ENCODE measurements at regions not wholly inside any gene's neighbourhood (a gene's known extent, or its start where the extent isn't known, plus 50 kb on each side); places are given as distances from the start of the nearest gene placed in this dataset.
"Not testable (repeated sequence)": the region's sequence is repeated elsewhere in the genome, so short reads cannot be mapped to it uniquely, and the experiment has no call there.

DNA sequence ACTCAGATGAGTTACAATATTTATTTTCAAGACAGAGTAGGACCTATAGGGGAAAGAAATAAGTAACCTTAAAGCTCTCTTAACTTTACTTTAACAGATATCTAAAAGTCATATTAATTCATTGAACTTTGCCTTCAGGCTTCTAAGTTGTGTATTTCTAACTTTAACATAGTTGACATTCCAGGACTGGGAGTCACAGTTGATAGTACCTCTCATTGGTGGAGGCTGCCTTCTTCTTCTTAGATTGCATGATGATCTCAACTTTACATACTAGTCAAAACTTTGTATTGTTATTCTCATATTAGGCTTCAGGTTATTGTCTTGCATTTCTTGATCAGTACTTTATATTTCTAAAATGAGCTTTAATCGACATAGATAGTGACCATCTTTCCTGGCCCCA lies 350.1 kb upstream of the KIF2B start:
- WGBS, 2 donors: 62 to 70% methylated on average over 1 of the region's 1 CpG
- intact Hi-C loops (cut with DNase I): no loop called here
- DNase-seq (no peak), FAIRE-seq (no peak), ATAC-seq (no peak)
- H3K4me3 ChIP-seq: no peak overlapping the region
- no peaks in the 10 kb centered on the region for H3K4me1 ChIP-seq
- no peak overlapping the region for H3K27ac ChIP-seq
- no peaks in the 10 kb centered on the region for H3K36me3 ChIP-seq
- no peaks in the 10 kb centered on the region for H3K27me3 ChIP-seq
- H3K9me3 ChIP-seq: no peaks in the 10 kb centered on the region
- TF ChIP-seq, protein P1, sequence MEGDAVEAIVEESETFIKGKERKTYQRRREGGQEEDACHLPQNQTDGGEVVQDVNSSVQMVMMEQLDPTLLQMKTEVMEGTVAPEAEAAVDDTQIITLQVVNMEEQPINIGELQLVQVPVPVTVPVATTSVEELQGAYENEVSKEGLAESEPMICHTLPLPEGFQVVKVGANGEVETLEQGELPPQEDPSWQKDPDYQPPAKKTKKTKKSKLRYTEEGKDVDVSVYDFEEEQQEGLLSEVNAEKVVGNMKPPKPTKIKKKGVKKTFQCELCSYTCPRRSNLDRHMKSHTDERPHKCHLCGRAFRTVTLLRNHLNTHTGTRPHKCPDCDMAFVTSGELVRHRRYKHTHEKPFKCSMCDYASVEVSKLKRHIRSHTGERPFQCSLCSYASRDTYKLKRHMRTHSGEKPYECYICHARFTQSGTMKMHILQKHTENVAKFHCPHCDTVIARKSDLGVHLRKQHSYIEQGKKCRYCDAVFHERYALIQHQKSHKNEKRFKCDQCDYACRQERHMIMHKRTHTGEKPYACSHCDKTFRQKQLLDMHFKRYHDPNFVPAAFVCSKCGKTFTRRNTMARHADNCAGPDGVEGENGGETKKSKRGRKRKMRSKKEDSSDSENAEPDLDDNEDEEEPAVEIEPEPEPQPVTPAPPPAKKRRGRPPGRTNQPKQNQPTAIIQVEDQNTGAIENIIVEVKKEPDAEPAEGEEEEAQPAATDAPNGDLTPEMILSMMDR (IDR thresholded peaks at IDR 0.05): no peak

DNA sequence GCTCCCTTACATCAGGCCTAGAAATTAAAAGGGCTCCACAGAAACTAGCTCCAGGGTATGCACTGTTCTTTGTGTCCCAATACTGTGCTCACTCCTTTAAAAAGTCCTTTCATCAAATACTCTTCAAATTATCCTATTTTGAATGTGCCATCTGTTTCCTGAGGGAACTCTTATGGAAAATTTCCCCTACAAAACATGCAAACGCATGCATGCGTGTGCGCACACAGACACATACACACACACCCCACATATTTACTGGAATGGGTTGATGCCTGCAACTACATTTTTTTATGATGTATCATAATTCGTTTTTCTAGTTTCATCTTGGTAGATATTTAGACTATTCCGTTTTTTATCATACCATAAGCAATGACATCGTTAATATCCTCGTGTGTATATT lies 351.2 kb upstream of the KIF2B start:
- no peaks in the 10 kb centered on the region for H3K4me1 ChIP-seq
- no peak overlapping the region for H3K4me3 ChIP-seq
- DNase-seq: no peak
- H3K27me3 ChIP-seq: no peaks in the 10 kb centered on the region
- no peak overlapping the region for H3K27ac ChIP-seq
- 66 to 81% methylated on average over 7 of the region's 7 CpGs for WGBS, 2 donors
- no peak for FAIRE-seq
- TF ChIP-seq, protein P1 (IDR thresholded peaks at IDR 0.05): no peak
- intact Hi-C loops (cut with DNase I): no loop called here
- no peaks in the 10 kb centered on the region for H3K36me3 ChIP-seq
- H3K9me3 ChIP-seq: no peaks in the 10 kb centered on the region
- no peak for ATAC-seq

DNA sequence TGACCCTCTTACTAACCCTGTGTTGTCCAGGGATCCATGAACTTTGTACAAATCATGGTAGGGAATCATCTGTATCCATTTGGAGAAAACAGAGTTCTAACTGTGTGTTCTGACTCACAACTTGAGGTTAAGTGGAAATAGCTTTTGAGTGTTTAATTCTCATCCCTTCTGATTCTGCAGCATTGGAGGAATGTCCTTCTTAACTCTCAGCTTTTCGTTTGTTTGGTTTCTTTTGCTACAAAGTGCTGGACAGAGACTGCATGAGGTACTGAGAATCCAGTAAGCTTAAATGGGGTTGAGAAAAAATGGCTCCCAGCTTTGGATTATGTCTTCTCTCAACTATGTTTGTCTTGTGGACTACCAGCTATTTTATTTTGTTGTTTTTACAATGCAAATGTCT lies 352.1 kb upstream of the KIF2B start:
- intact Hi-C loops (cut with DNase I): no loop called here
- FAIRE-seq: no peak
- Histone ChIP-seq H3K27me3 (peaks cover 0 to under 1% (median 0%) of the 10 kb centered on the region in 4 donors), H3K4me1 (no peaks in the 10 kb centered on the region), H3K36me3 (no peaks in the 10 kb centered on the region), H3K9me3 (no peaks in the 10 kb centered on the region), H3K27ac (no peak overlapping the region), H3K4me3 (no peak overlapping the region)
- TF ChIP-seq, protein P1 (IDR thresholded peaks at IDR 0.05): no peak
- no peak for DNase-seq
- WGBS, 2 donors: 25 to 28% methylated on average over 1 of the region's 1 CpG
- no peak for ATAC-seq

DNA sequence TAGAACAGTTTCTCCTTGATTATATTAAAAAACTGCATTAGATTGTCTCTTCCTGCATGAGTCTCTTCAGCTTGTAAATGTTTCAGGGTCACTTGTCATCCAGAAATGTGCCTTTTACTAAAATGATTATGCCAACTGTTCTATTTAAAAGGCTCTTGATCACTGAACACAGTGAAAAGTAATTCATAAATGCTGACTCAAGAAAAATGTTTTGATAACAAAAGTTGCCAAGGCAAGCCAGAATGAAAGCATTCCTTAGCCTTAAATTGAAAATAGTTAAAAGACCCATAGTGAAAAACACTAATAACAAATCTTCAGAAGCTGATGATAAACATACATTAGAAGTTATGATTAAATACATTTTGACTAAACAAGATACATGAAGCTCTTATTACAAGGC lies 356.0 kb upstream of the KIF2B start:
- H3K27ac ChIP-seq: no peak overlapping the region
- H3K27me3 ChIP-seq: peaks cover 0 to 10% (median 0%) of the 10 kb centered on the region in 4 donors
- no peaks in the 10 kb centered on the region for H3K9me3 ChIP-seq
- TF ChIP-seq, protein P1 (IDR thresholded peaks at IDR 0.05): no peak
- intact Hi-C loops (cut with DNase I): no loop called here
- FAIRE-seq (no peak), ATAC-seq (no peak), DNase-seq (no peak)
- no peaks in the 10 kb centered on the region for H3K36me3 ChIP-seq
- H3K4me1 ChIP-seq: no peaks in the 10 kb centered on the region
- H3K4me3 ChIP-seq: no peak overlapping the region

DNA sequence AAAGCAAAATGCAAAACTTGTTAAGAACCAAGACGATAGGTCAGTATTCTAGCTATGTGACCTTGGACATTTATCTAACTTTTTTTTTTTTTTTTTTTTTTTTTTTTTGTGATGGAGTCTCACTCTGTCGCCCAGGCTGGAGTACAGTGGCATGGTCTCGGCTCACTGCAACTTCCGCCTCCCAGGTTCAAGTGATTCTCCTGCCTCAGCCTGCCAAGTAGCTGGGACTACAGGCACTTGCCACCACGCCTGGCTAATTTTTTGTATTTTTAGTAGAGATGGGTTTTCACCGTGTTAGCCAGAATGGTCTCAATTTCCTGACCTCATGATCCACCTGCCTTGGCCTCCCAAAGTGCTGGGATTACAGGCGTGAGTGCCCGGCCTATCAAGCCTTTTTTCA lies 358.3 kb upstream of the KIF2B start:
- intact Hi-C loops (cut with DNase I); FAIRE-seq; H3K4me3 ChIP-seq; H3K9me3 ChIP-seq; H3K36me3 ChIP-seq; DNase-seq; ATAC-seq; H3K27ac ChIP-seq; H3K4me1 ChIP-seq; H3K27me3 ChIP-seq: not testable (repeated sequence)
- WGBS, 2 donors: 59 to 72% methylated on average over 8 of the region's 8 CpGs

DNA sequence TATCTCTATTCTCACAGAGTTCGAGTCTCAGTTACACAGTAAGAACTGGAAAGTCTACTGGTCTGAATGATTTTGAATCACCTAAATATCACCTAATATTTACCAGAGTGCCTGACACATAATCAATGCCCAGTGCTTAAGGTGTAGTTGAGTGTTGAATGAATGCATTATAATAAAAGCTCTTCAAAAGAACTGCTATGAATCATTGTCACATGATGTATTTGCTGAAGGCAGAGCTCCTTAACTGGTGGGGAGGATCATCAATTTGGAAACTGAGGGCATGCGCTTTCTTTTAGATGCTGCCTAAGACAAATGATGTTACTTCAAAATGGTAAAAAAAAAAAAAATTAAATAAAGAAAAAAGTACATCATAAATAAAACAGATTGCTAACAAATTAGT lies 359.4 kb upstream of the KIF2B start:
- H3K27ac ChIP-seq: no peak overlapping the region
- FAIRE-seq: no peak
- intact Hi-C loops (cut with DNase I): no loop called here
- no peak overlapping the region for H3K4me3 ChIP-seq
- no peaks in the 10 kb centered on the region for H3K4me1 ChIP-seq
- H3K36me3 ChIP-seq: no peaks in the 10 kb centered on the region
- WGBS, 2 donors: 17 to 23% methylated on average over 2 of the region's 2 CpGs
- H3K27me3 ChIP-seq: peaks cover 0 to 10% (median 0%) of the 10 kb centered on the region in 4 donors
- no peak for DNase-seq
- H3K9me3 ChIP-seq: no peaks in the 10 kb centered on the region
- TF ChIP-seq, protein P1 (IDR thresholded peaks at IDR 0.05): no peak
- ATAC-seq: no peak
